Mesendoderm (in vitro differentiated cells): ENCODE measurements at regions not wholly inside any gene's neighbourhood (a gene's known extent, or its start where the extent isn't known, plus 50 kb on each side); places are given as distances from the start of the nearest gene placed in this dataset.
"Not testable (repeated sequence)": the region's sequence is repeated elsewhere in the genome, so short reads cannot be mapped to it uniquely, and the experiment has no call there.

Experiments used
- DNase-seq: peaks from one replicate; pipeline ENCODE4 v3.0.0; 2013
- H2AK5ac ChIP-seq: 2 replicates; pipeline ENCODE4 v1.6.1; 2013; ENCODE audit warnings: low read length, inconsistent platforms
- H2BK120ac ChIP-seq: 2 replicates; pipeline ENCODE4 v1.6.1; 2013; ENCODE audit warnings: low read depth, mild to moderate bottlenecking, low read length, moderate library complexity, mixed read lengths
- H2BK15ac ChIP-seq: replicated peaks from 2 replicates; pipeline ENCODE4 v1.6.1; 2013; ENCODE audit warnings: low read depth, mild to moderate bottlenecking, moderate library complexity
- H2BK5ac ChIP-seq: 2 replicates; pipeline ENCODE4 v1.6.1; 2013; ENCODE audit warnings: low read length, inconsistent platforms
- H3K18ac ChIP-seq: 2 replicates; pipeline ENCODE4 v1.6.1; 2013; ENCODE audit warnings: mild to moderate bottlenecking, low read length, mixed read lengths
- H3K23ac ChIP-seq: one replicate; pipeline ENCODE4 v1.6.1; 2013; ENCODE audit warnings: low read length
- H3K27ac ChIP-seq: 2 replicates; pipeline ENCODE4 v1.5.1; 2013; ENCODE audit warnings: low read depth, mild to moderate bottlenecking, inconsistent platforms, low read length, moderate library complexity
- H3K27me3 ChIP-seq: 2 replicates; pipeline ENCODE4 v1.6.1; 2013; ENCODE audit warnings: low read length, control low read depth, mild to moderate bottlenecking, inconsistent platforms; ENCODE audit not compliant: insufficient read depth, poor library complexity
- H3K36me3 ChIP-seq: 2 replicates; pipeline ENCODE4 v1.6.1; 2013; ENCODE audit warnings: low read length, inconsistent platforms; ENCODE audit not compliant: control insufficient read depth, insufficient read depth
- H3K4ac ChIP-seq: one replicate; pipeline ENCODE4 v1.6.1; 2013; ENCODE audit warnings: low read depth, mild to moderate bottlenecking, low read length, moderate library complexity
- H3K4me1 ChIP-seq: 2 replicates; pipeline ENCODE4 v1.6.1; 2013; ENCODE audit warnings: low read depth, low read length, inconsistent platforms; ENCODE audit not compliant: control insufficient read depth
- H3K4me2 ChIP-seq: 2 replicates; pipeline ENCODE4 v1.6.1; 2013; ENCODE audit warnings: low read length
- H3K4me3 ChIP-seq: 2 replicates; pipeline ENCODE4 v1.5.1; 2013; ENCODE audit warnings: mild to moderate bottlenecking, low read length
- H3K56ac ChIP-seq: one replicate; pipeline ENCODE4 v1.6.1; 2013; ENCODE audit warnings: low read length
- H3K79me1 ChIP-seq: 2 replicates; pipeline ENCODE4 v1.6.1; 2013; ENCODE audit warnings: low read length, inconsistent platforms
- H3K79me2 ChIP-seq: 2 replicates; pipeline ENCODE4 v1.6.1; 2013; ENCODE audit warnings: mild to moderate bottlenecking, low read length; ENCODE audit not compliant: control insufficient read depth, insufficient read depth
- H3K9ac ChIP-seq: 2 replicates; pipeline ENCODE4 v1.6.1; 2013; ENCODE audit warnings: low read length, inconsistent platforms
- H4K5ac ChIP-seq: one replicate; pipeline ENCODE4 v1.6.1; 2013; ENCODE audit warnings: low read length
- H4K8ac ChIP-seq: one replicate; pipeline ENCODE4 v1.6.1; 2013; ENCODE audit warnings: low read depth, mild to moderate bottlenecking, control low read depth, low read length, moderate library complexity
- WGBS: extraction: QIAGEN DNeasy Blood & Tissue Kit; methylation state at CpG from one replicate; pipeline ENCODE4 v1.1.7; 2013; ENCODE audit warnings: low lambda C conversion rate, missing lambda C conversion rate; ENCODE audit not compliant: insufficient coverage; ENCODE audit errors: extremely low coverage; 5-methylcytosine and 5-hydroxymethylcytosine counted together

DNA sequence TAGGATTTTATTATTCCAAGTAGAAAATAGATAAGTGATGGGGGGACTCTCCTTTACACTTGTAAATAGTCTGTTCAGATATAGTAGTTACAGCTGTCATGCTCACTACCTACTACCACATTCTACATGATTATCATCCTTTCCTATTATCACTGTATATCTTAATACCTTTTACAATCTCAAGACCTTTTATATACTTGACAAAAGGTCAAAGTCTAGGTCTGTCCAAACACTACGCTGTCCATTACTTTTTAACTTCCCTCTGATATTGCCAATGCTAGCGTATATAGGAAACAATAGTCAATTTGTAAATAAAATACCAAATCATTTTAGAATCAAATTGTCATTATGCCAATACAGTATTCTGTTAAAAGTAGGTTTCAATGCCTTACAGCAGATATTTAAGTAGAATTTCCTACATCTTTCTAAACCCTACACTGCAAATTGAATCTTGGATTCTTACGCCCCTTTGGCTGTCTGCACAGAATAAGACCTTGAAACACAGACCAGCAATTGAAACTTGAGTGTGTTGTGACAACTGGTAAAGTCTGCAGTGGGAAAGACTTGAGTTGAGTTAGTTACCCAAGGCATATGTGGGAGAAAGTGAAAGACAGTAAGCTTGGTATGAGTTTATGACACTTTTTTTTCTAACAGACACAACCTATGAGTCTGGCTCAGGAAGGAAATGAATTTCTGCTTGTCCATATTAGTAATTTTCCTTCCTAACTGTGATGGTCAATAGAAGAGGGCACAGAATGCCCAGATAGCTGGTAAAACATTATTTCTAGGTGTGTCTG, 827.6 kb upstream of the ACO1 start:
- no peak overlapping the region for H3K23ac ChIP-seq
- no peak overlapping the region for H3K56ac ChIP-seq
- H2AK5ac ChIP-seq = no peak overlapping the region
- H3K9ac ChIP-seq = no peak overlapping the region
- no peak overlapping the region for H2BK15ac ChIP-seq
- no peak overlapping the region for H2BK120ac ChIP-seq
- no CpG with 5 or more reads among the region's 3 CpGs for WGBS
- DNase-seq = no peak
- H3K27me3 ChIP-seq = no peaks in the 10 kb centered on the region
- no peaks in the 10 kb centered on the region for H3K36me3 ChIP-seq
- no peak overlapping the region for H3K18ac ChIP-seq
- no peak overlapping the region for H3K4me3 ChIP-seq
- no peak overlapping the region for H3K4ac ChIP-seq
- no peak overlapping the region for H4K8ac ChIP-seq
- no peak overlapping the region for H2BK5ac ChIP-seq
- H3K79me1 ChIP-seq = no peaks in the 10 kb centered on the region
- no peak overlapping the region for H3K27ac ChIP-seq
- no peaks in the 10 kb centered on the region for H3K79me2 ChIP-seq
- H3K4me2 ChIP-seq = no peak overlapping the region
- H4K5ac ChIP-seq = no peak overlapping the region
- H3K4me1 ChIP-seq = no peaks in the 10 kb centered on the region

DNA sequence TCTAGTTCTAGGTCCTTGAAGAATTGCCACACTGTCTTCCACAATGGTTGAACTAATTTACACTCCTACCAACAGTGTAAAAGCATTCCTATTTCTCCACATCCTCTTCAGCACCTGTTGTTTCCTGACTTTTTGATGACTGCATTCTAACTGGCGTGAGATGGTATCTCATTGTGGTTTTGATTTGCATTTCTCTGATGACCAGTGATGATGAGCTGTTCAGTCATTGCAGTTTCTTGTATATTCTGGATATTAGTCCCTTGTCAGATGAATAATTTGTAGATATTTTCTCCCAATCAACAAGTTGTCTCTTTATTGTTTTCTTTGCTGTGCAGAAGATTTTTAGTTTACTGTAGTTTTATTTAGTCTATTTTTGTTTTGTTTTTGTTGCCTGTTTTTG, 812.3 kb upstream of the ACO1 start:
- H3K4ac ChIP-seq, H4K8ac ChIP-seq, H2BK15ac ChIP-seq, DNase-seq, H3K4me1 ChIP-seq, H3K9ac ChIP-seq, H3K27ac ChIP-seq, H3K4me3 ChIP-seq, H3K36me3 ChIP-seq, H3K4me2 ChIP-seq, H2AK5ac ChIP-seq, H3K23ac ChIP-seq, H2BK5ac ChIP-seq, H2BK120ac ChIP-seq, H3K79me1 ChIP-seq, H3K56ac ChIP-seq, H4K5ac ChIP-seq, H3K79me2 ChIP-seq, H3K18ac ChIP-seq, H3K27me3 ChIP-seq: not testable (repeated sequence)
- WGBS = no CpG with 5 or more reads among the region's 1 CpG

DNA sequence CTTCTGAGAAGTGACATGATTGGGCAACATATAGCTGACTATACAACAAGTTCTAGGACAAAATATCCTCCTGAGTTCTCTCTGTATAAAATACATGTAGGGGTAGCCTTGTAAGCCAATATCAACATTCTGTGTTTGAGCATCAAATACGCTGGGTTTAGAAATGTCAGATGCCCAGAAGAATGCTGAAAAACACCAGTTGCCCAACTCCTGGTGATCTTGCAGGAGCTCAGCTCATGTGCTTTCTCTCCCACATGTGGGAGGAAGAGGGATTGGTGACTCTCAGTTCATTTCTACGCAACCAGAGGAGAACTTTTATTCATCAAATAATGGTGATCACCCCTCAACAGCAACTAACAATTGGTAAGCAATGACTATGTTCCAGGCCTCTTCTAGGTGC, 810.9 kb upstream of the ACO1 start:
- Histone ChIP-seq H2BK15ac (no peak overlapping the region), H4K8ac (no peak overlapping the region), H2AK5ac (no peak overlapping the region), H2BK5ac (no peak overlapping the region), H3K18ac (no peak overlapping the region), H3K79me2 (no peaks in the 10 kb centered on the region), H3K4me3 (no peak overlapping the region), H3K4me2 (no peak overlapping the region), H2BK120ac (no peak overlapping the region), H3K27ac (no peak overlapping the region), H3K4me1 (no peaks in the 10 kb centered on the region), H3K36me3 (no peaks in the 10 kb centered on the region), H3K4ac (no peak overlapping the region), H3K79me1 (no peaks in the 10 kb centered on the region), H3K56ac (no peak overlapping the region), H3K27me3 (no peaks in the 10 kb centered on the region), H4K5ac (no peak overlapping the region), H3K9ac (no peak overlapping the region), H3K23ac (no peak overlapping the region)
- DNase-seq = no peak
- no CpG with 5 or more reads among the region's 2 CpGs for WGBS

- peak; percentile 51 for DNase-seq
- no peak overlapping the region for H2BK5ac ChIP-seq
Observed at GRCh38 chr9:31574006-31574765, 810.3 kb upstream of the ACO1 start.

DNA sequence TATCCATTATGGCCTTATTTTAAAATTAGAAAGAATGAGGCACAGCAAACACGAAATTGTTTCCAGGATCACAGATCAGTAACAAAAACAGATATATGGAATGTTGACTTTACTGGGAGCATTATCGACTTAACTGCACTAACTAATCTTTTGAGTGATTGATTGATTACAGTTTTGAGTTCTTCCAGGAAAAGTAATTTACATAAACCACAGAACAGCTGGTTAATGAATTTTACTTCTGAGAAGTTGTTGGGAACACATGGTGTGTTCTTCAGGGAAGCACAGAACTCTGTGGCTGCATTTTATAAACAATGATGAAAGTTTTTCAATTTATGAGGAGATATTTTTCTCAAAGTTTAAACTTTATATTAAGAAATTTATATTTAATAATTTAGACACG, 802.4 kb upstream of the ACO1 start:
- H3K27ac ChIP-seq = no peak overlapping the region
- no peak overlapping the region for H2BK5ac ChIP-seq
- no peak overlapping the region for H3K18ac ChIP-seq
- no peak overlapping the region for H4K5ac ChIP-seq
- H3K4me2 ChIP-seq = no peak overlapping the region
- H3K9ac ChIP-seq = no peak overlapping the region
- no peak overlapping the region for H2BK15ac ChIP-seq
- H3K36me3 ChIP-seq = no peaks in the 10 kb centered on the region
- no peaks in the 10 kb centered on the region for H3K79me1 ChIP-seq
- no CpG with 5 or more reads among the region's 3 CpGs for WGBS
- H3K79me2 ChIP-seq = no peaks in the 10 kb centered on the region
- no peaks in the 10 kb centered on the region for H3K27me3 ChIP-seq
- no peak overlapping the region for H3K23ac ChIP-seq
- no peak overlapping the region for H2AK5ac ChIP-seq
- no peak overlapping the region for H3K56ac ChIP-seq
- H4K8ac ChIP-seq = no peak overlapping the region
- no peak overlapping the region for H3K4ac ChIP-seq
- no peak overlapping the region for H3K4me3 ChIP-seq
- DNase-seq = no peak
- no peak overlapping the region for H2BK120ac ChIP-seq
- no peaks in the 10 kb centered on the region for H3K4me1 ChIP-seq

More at GRCh38 chr9:31574006-31574765, 810.3 kb upstream of the ACO1 start:
- H3K36me3 ChIP-seq = no peaks in the 10 kb centered on the region
- H2AK5ac ChIP-seq = no peak overlapping the region
- H3K79me1 ChIP-seq = no peaks in the 10 kb centered on the region
- H3K18ac ChIP-seq = no peak overlapping the region
- H4K5ac ChIP-seq = no peak overlapping the region
- no peak overlapping the region for H3K56ac ChIP-seq
- H3K4me2 ChIP-seq = no peak overlapping the region
- no peak overlapping the region for H4K8ac ChIP-seq
- H3K27me3 ChIP-seq = no peaks in the 10 kb centered on the region
- no peaks in the 10 kb centered on the region for H3K4me1 ChIP-seq
- H2BK120ac ChIP-seq = no peak overlapping the region
- H3K27ac ChIP-seq = no peak overlapping the region
- H3K9ac ChIP-seq = no peak overlapping the region
- no peak overlapping the region for H3K23ac ChIP-seq
- no peak overlapping the region for H3K4ac ChIP-seq
- no peak overlapping the region for H2BK15ac ChIP-seq
- WGBS = 100% methylated on average over 2 of the region's 4 CpGs
- no peak overlapping the region for H3K4me3 ChIP-seq
- H3K79me2 ChIP-seq = no peaks in the 10 kb centered on the region
